ENCODE measurements at regions not wholly inside any gene's neighbourhood (a gene's known extent, or its start where the extent isn't known, plus 50 kb on each side); places are given as distances from the start of the nearest gene placed in this dataset.

- Histone ChIP-seq H3K9me3 (peaks cover 0 to 3% (median 0%) of the 10 kb centered on the region in 4 donors), H3K4me1 (no peaks in the 10 kb centered on the region), H3K36me3 (no peaks in the 10 kb centered on the region), H3K27me3 (no peaks in the 10 kb centered on the region), H3K4me3 (no peak overlapping the region), H3K27ac (no peak overlapping the region)
- intact Hi-C loops (cut with DNase I) = no loop called here
- DNase-seq = no peak
- no peak for TF ChIP-seq EP300 (IDR thresholded peaks at IDR 0.05)
- TF ChIP-seq CTCF (IDR thresholded peaks at IDR 0.05) = no peak
- no peak for TF ChIP-seq POLR2A (IDR thresholded peaks at IDR 0.05)
- TF ChIP-seq POLR2AphosphoS5 (IDR thresholded peaks at IDR 0.05) = no peak
- 93 to 95% methylated on average over 34 of the region's 34 CpGs for WGBS, 2 donors
Observed at GRCh38 chr4:17414392-17414791, 97.5 kb downstream of the QDPR start.

- TF ChIP-seq POLR2A (IDR thresholded peaks at IDR 0.05) = no peak
- TF ChIP-seq POLR2AphosphoS5 (IDR thresholded peaks at IDR 0.05) = no peak
- no peak for TF ChIP-seq EP300 (IDR thresholded peaks at IDR 0.05)
- no peak for TF ChIP-seq CTCF (IDR thresholded peaks at IDR 0.05)
- Histone ChIP-seq H3K4me1 (no peaks in the 10 kb centered on the region), H3K27ac (no peak overlapping the region), H3K36me3 (no peaks in the 10 kb centered on the region), H3K27me3 (no peaks in the 10 kb centered on the region), H3K4me3 (no peak overlapping the region), H3K9me3 (no peaks in the 10 kb centered on the region)
- intact Hi-C loops (cut with DNase I) = no loop called here
- DNase-seq = no peak
- 77 to 82% methylated on average over 4 of the region's 4 CpGs for WGBS, 2 donors
Observed at GRCh38 chr4:17400686-17401085, 111.2 kb downstream of the QDPR start.

GRCh38 chr4:17398805-17399204 is 113.1 kb downstream of the QDPR start:
- Histone ChIP-seq H3K9me3 (no peaks in the 10 kb centered on the region), H3K27me3 (no peaks in the 10 kb centered on the region), H3K4me1 (no peaks in the 10 kb centered on the region), H3K4me3 (no peak overlapping the region), H3K27ac (no peak overlapping the region), H3K36me3 (no peaks in the 10 kb centered on the region)
- intact Hi-C loops (cut with DNase I) = no loop called here
- 82 to 93% methylated on average over 3 of the region's 3 CpGs for WGBS, 2 donors
- TF ChIP-seq POLR2A (IDR thresholded peaks at IDR 0.05) (no peak), POLR2AphosphoS5 (IDR thresholded peaks at IDR 0.05) (no peak), CTCF (IDR thresholded peaks at IDR 0.05) (no peak), EP300 (IDR thresholded peaks at IDR 0.05) (no peak)
- DNase-seq = no peak

- 76 to 78% methylated on average over 2 of the region's 2 CpGs for WGBS, 2 donors
- H3K27ac ChIP-seq = no peak overlapping the region
- TF ChIP-seq CTCF (IDR thresholded peaks at IDR 0.05) (no peak), POLR2AphosphoS5 (IDR thresholded peaks at IDR 0.05) (no peak), POLR2A (IDR thresholded peaks at IDR 0.05) (no peak), EP300 (IDR thresholded peaks at IDR 0.05) (no peak)
- H3K36me3 ChIP-seq = no peaks in the 10 kb centered on the region
- no peak for DNase-seq
- intact Hi-C loops (cut with DNase I) = no loop called here
- H3K9me3 ChIP-seq = no peaks in the 10 kb centered on the region
- no peak overlapping the region for H3K4me3 ChIP-seq
- H3K4me1 ChIP-seq = no peaks in the 10 kb centered on the region
- H3K27me3 ChIP-seq = no peaks in the 10 kb centered on the region
Observed at GRCh38 chr4:17398035-17398434, 113.9 kb downstream of the QDPR start.

GRCh38 chr4:17397611-17398010 is 114.3 kb downstream of the QDPR start:
- Histone ChIP-seq H3K9me3 (no peaks in the 10 kb centered on the region), H3K4me3 (no peak overlapping the region), H3K4me1 (no peaks in the 10 kb centered on the region), H3K27me3 (no peaks in the 10 kb centered on the region), H3K27ac (no peak overlapping the region), H3K36me3 (no peaks in the 10 kb centered on the region)
- TF ChIP-seq POLR2A (IDR thresholded peaks at IDR 0.05) (no peak), CTCF (IDR thresholded peaks at IDR 0.05) (no peak), EP300 (IDR thresholded peaks at IDR 0.05) (no peak), POLR2AphosphoS5 (IDR thresholded peaks at IDR 0.05) (no peak)
- intact Hi-C loops (cut with DNase I) = no loop called here
- DNase-seq = no peak
- WGBS, 2 donors = 37 to 61% methylated on average over 3 of the region's 3 CpGs

Data from sigmoid colon (tissue), 6 donors.